Gastrocnemius medialis (tissue), 4 donors: ENCODE measurements at regions not wholly inside any gene's neighbourhood (a gene's known extent, or its start where the extent isn't known, plus 50 kb on each side); places are given as distances from the start of the nearest gene placed in this dataset.

Experiments
- CTCF ChIP-seq, 5 experiments: fragments of 450-650 bp in 3 of 5; fragments of 200-600 bp in 2 of 5; sonication (generic) in 2 of 5; IDR thresholded peaks in 4 of 5; conservative IDR thresholded peaks in 1 of 5; 1 replicate in 4 of 5; 2 replicates in 1 of 5; pipeline ENCODE4 v1.5.1; 2016 to 2019; ENCODE audit warnings: antibody characterized with exemption in 5 of 5, mild to moderate bottlenecking in 3 of 5, moderate library complexity in 3 of 5
- POLR2A ChIP-seq, 2 donors: fragments of 450-650 bp; IDR thresholded peaks; one replicate each; pipeline ENCODE4 v1.6.1; 2017; ENCODE audit warnings: antibody characterized with exemption in 2 of 2, mild to moderate bottlenecking in 2 of 2, moderate library complexity in 2 of 2

- no peak for TF ChIP-seq POLR2A (IDR thresholded peaks at IDR 0.05)
- no peak for TF ChIP-seq CTCF (IDR thresholded peaks at IDR 0.05 in 4 of 5, conservative IDR thresholded peaks at IDR 0.05 in 1 of 5)
Observed at GRCh38 chr20:23268792-23269354, 81.7 kb upstream of the NXT1 start.
